NCI-H345 (cell line): ENCODE measurements at regions not wholly inside any gene's neighbourhood (a gene's known extent, or its start where the extent isn't known, plus 50 kb on each side); places are given as distances from the start of the nearest gene placed in this dataset.

Experiments used
- DNase-seq: peaks from one replicate; lab custom pipeline; 2025; lab: John Stamatoyannopoulos, UW

DNA sequence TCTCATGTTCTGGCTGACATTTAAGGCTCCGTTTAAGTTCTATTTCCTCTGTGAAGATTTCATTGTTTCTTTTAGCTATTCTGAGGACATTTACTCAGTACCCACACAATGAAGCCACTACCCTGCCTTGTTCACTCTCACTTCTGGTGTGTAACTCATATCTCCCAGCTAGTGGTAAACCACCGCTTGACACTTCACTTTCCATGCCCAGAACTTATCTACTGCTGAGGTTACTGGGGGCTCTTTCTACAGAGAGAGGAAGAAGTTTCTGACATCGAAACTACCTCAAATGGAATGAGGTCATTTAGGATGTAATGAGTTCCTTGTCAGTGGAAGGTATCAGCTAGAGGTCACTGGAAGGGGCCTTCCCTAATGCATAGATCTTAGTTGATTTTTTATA is 501.5 kb downstream of the DMAC1 start:
- DNase-seq = no peak

DNA sequence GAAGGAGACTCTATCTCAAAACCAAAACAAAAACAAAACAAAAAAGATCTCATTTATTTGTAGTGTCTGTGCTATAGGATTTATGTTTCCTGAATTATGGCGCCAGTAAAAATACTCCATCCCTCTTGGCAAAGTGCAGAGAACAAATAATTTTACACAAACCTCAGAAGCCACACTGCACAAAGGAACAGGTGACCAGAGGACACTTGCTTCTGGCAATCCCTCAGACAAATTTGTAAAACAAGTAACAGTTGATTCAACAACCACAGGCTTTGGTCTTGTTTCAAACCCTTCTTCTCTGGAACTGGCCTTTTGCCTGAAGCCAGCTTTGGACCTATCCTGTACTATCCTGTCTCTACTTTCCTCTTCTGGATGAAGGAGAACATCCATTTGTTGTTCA is 502.1 kb downstream of the DMAC1 start:
- DNase-seq = no peak

DNA sequence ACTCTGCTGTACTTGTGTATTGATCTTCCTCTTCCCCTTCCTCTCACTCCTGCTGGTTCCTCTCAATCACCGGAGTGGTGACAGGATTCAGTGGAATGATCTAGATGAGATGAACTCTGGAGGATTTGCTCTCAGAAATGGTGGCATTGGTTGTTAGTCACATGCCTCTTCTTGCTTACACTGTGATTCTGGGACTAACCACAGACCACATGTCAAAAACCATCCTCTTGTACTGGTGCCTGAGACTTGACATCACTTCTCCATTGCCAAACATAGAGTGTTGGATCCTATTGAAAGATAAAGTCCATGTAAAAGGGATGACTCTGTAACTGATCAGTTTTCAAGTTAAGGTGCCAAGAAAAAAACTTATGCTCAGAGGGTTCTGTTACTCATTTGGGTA is 506.5 kb downstream of the DMAC1 start:
- no peak for DNase-seq

DNA sequence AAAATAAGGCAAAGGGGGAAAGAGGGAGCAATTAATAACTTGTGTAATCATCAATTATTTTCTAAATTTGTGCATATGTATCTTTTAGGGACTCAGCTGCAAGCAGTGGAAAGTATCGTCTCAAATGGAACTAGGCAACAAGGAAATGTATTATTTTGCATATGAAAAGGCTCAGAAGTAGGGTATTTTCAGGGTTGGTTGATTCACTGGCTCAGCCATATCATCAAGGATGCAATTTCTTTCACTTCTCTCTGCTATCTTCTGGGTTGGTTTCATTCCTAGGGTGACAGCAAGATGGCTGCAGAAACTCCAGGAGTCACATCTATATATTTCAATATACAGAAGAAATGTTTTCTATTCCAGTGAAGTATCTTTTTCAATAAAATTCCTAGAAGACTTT is 509.8 kb downstream of the DMAC1 start:
- DNase-seq = no peak

DNA sequence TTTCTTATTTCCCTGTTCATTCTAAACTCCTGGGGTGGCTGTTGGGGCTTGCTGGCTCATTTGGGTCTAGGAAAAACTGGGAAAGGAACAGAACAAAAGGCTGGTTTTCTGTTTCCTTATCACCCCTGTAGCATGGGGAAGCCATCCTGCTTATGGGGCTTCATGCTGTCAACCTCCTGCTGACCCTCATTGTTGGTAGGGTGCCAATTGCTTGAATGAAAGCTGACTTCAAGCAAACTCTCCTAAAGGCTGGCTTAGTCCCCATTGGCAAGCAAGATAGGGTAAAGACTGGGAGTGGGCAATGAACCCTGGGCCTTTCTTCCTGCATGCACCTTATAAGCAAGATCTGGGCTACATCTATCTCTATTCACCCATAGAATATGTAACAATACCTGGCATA is 511.6 kb downstream of the DMAC1 start:
- DNase-seq = peak; percentile 27

DNA sequence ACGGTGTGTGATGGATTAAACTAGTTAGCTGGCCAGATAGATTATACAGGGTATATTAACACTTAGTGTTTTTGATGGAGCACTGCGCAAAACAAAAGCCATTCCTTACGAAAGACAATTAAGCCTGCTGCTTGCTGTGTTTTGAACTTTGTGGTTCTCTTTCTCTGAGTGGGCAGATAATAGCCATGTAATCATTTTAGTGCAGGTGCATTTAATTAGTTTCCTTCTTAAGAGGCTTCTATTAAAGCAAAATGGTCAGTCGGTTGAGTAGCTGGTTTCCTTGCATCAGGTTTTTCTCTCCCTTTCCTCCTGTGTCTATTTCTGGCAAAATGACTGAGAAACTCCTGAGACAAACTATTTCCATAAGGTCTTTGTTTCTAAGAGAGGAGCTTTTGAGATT is 512.5 kb downstream of the DMAC1 start:
- DNase-seq = no peak

DNA sequence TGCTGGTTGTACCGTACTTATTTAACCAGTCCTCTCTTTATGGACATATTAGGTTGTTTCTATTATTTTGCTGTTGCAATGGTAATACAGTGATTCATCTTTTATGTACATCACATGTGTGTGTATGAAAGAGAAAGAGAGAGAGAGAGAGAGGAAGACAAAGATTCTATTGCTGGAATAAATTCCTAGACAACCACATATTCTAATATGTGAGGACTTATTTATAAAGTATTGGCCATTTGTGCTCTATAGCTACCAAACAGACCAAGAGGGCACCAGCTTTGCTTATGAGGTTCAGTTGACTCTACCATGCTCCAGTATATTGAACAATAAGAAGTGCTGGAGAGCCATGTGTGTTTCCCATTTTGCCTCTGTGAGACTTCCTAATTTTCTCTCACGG is 513.5 kb downstream of the DMAC1 start:
- DNase-seq = no peak

DNA sequence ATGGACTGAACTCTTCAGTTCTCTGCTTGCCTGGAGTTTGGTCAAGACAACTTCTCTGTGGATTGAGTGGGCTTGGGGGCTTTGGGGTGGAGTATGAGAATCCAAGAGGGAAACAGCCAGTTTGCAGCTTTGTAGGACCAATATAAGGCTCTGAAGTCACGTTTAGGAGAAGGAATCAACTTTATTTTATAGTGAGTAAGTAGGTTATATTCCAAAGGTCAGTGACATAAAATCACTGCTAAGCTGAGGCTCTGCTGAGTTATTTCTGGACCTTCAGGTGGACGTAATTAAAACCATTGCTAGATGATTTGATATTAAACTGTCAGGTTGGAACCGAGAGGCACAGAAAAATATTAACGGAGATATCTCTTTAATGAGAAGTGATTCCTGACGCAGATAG is 514.4 kb downstream of the DMAC1 start:
- DNase-seq = no peak

DNA sequence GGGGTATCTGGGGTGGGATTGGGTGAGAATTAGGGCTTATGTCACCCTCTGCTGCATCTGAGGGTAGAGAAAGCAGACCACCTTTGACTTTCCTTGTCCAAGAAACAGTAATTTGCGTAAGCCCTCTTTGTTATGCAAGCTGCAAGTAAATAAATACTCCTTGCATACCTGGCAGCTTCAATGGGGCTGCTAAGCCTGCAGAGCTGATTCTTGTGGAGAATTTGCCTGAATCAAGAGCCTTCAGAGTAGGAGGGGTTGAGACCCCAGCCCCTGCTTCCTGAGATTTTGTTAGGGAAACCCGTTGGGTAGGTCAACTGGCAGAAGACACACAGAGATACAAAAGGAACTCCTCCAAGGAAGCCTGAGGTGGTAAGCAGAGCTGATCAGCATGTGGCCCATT is 515.1 kb downstream of the DMAC1 start:
- DNase-seq = no peak

DNA sequence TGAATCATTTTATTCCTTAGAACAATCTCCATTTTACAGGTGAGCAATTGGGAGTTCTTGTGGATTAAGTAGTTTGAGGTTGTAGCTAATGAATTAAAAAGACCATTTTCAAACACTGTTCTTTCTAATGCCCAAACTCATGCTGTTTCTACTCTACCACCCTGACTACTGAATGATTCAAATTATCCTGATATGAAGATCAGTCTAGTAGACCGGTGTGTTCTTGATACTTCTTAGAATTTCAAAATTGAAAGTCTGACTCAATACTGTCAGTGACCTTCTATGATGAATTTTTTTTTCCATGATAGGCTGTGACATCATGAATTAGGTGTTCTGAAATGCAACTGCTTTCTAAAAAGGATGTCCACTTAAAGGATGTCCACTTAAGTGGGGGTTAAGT is 515.5 kb downstream of the DMAC1 start:
- no peak for DNase-seq

DNA sequence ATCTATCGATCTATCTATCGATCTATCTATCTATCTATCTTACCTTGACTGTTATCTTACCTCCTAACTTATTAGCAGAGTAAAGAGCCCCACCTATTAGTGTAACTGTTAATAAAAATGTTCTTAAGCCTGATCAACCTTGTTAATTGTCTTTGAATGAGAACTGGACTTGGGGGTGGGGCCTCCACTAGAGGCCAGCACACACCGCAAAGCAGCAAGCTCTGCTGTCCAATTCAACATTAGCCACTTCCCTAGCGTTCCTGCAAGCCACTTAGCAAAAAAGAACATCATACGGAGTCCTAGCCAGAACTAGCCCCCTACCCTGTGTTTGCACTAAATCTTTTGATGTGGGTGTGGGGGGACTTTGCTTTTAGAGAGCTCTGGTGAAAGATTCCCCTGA is 515.8 kb downstream of the KDM4C start:
- no peak for DNase-seq

DNA sequence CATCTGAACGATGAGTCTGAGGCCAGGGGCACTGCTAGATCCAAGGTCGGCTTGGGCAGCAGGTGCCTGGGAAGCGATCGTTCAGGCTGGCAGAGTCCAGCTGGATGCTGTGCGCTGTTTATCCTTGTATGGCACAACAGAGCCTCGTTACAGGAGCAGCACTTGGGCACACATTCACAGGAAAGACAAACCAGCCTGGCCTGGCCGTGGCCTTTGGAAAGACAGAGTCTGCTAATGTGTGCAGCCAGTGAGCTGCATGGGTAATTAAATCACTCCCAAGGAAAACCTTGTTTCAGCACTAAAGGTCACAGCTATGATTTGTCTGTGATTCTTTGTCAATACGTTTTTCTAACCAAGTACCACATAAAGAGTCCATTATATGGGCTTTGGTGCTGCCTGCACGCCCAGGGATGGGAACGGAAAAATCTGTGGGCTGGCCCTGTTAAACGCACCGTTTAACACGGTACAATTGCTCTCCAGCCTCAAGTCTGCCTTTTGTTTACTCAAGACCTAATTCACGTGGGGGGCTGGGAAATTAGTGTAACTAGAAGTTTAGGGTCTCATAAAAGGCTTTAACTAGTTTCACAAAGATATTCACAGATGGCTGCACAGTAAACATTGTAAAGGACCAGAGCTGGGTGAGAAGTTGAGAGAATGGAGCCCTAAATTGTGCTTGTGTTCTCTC is 509.3 kb downstream of the KDM4C start:
- peak; percentile 83 for DNase-seq

DNA sequence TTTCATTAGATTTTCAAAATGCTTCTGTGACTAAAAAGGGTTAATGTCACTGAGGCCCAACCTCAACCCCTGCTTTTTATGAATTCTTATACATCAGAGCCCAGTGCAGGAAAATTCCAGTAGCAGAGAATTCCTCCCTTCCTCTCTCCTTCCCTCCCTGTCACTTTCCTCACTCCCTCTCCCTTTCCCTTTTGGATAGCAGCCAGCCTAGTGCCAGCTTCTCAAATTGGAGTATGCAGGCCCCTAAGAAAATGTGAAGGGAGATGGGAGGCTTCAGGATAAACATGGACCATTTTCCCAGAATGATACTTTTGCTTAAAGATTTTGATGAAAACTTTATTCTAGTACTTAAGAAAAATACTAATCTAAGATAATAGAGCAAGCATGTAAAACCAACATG is 507.4 kb downstream of the KDM4C start:
- peak; percentile 6 for DNase-seq

DNA sequence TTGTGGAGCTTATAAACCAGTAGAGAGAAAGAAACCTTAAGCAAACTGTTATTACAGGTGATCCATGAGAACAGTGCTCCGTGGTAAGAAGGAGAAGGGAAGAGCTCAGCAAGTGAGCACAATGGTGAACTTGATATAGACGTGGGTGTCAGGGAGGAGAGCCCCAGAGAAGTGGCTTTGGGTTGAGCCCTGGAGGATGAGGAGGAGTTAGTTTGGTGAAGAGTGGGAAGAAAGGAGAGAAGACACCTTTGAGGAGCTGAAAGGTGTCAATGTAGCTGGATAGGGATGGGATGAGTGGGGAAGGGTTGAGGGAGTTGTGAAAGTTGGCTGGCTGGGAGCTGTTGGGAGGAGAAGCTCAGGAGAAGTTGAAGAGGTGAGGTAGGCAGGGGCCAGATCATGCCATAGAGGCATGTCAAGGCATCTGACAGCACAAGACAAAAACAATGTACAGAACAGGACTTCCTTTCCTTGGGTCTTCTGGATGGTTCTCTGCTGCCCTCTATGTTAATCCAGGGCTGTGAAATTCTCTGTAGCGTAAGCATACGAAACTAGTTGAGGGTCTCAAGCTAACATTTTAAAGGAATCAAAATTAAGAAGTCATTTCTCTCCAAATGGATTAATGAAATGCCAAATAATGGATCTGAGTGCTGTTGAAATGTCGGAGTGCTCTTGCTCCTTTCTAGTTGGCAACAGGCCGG is 501.9 kb downstream of the KDM4C start:
- no peak for DNase-seq

DNA sequence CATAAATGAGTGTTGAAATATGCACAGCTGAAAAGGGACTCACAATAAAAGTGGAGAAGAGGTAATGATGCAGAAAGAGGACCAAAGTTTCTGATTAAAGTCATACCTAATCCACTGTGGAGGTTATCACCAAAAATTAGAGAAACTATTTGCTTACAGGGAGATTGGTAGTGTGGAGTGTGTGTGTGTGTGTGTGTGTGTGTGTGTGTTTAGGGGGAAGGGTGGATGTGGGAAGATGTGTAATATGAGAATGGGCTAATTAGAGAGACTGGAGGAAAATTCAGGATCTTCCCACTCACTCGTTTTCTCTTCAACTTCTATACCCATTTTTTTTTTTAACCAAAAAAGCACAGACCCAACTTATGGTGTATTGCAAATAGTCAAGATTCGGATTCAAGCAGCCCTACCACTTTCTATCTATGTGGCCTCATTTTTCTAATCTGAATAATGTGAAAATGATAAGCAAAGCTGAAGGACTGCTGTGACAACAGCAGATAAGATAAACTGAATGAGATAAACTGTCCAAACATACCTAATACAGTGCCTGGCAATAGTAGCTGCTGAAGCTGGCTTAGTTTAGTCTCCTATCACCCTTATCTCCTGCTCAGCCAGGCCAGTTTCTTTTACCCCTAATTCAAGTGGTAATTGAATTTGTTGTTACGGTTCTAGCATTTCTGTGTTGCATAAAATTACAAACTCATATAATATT is 501.1 kb downstream of the KDM4C start:
- DNase-seq = no peak

DNA sequence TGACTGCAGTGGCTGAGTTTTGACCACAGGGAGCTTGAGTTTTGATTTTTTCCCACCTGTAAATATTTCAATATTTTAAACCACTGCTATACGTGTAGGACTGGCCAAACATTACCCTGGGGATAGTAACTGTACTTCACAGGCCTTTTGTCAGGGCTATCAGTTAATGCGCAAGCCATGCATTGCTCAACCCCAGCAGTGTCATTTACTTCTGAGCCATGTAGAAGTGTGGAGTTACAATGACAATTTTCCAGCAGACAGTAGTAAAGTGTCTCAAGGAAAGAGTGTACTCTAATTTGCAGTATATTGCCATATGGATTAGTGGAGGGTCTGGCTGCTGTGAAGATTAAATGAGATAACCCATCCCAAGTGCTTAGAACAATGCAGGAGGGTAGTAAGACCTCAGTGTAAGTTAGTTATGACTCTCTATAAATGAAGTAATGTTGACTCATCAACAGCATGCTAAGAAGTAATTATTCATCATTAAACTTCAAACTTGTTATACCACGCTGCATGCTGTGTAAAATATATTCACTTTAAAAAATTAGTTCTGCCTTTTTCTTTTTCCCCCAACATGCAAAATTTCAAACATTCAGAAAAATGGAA is 489.2 kb downstream of the KDM4C start:
- no peak for DNase-seq

DNA sequence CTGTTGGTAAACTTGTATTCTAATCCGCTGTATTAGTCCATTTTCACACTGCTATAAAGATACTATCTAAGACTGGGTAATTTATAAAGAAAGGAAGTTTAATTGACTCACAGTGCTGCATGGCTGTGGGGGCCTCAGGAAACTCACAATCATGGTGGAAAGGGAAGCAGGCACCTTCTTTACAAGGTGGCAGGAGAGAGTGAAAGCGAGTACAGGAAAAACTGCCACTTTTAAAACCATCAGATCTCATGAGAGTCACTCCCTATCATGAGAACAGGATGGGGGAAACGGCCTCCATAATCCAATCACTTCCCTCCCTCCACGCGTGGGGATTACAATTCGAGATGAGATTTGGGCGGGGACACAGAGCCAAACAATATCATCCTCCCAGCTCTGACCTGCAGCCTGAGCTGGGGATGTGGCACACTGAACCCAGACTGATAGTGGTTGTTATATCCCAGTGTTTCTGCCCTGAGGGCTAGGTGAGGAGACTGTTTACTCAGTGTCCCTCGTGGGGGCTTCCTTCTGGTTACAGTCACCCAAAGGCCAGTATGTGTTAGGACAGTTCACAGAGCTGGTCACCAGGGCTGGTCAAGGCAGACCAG is 488.3 kb downstream of the KDM4C start:
- no peak for DNase-seq

DNA sequence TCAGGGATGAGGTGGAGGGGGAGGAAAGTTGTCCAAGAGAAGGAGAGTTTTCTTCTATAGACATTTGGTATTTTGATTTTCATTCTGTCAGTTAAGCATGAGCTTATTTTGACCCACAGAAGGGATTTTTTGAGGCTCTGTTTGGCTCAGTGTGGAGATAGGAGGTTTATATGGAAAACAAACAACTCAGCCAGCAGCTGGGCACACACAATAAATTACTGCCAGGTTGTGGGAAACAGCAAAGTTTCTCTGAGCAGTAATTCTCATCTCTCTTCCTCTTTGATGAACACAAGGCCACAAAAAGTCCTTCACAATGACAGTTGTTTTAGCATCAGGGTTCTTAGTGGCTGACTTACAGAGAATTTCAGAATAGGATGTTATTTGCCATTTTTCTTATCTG is 486.1 kb downstream of the KDM4C start:
- no peak for DNase-seq

DNA sequence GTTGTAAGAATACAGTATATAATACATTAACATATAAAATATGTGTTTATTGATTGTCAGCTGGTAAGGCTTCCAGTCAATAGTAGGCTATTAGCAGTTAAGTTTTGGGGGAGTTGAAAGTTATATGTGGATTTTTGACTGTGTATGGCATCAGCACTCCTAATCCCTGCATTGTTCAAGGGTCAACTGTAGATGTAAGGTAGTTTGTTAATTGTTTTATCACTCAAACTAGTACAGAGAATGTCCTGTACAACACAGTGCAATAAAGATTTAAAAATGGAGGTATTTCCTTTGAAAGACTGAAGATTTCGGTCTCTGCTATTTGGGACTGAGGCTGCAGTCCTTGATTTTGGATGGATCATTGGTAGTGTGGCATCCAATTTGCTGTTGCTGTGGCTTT is 484.4 kb downstream of the KDM4C start:
- no peak for DNase-seq

DNA sequence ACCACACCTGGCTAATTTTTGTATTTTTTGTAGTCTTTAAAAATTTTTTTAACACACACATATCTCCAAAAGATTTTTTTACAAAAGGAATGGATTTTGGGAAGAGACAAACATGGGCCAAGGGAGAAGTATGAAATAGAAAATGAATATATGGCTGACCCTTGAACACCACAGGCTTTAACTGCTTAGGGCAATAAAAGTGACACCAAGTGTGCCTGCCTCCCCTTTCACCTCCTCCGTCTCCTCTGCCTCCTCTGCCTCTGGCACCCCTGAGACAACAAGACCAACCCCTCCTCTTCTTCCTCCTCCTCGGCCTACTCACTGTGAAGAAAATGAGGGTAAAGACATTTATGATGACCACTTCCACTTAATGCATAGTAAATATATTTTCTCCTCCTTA is 483.9 kb downstream of the KDM4C start:
- no peak for DNase-seq

DNA sequence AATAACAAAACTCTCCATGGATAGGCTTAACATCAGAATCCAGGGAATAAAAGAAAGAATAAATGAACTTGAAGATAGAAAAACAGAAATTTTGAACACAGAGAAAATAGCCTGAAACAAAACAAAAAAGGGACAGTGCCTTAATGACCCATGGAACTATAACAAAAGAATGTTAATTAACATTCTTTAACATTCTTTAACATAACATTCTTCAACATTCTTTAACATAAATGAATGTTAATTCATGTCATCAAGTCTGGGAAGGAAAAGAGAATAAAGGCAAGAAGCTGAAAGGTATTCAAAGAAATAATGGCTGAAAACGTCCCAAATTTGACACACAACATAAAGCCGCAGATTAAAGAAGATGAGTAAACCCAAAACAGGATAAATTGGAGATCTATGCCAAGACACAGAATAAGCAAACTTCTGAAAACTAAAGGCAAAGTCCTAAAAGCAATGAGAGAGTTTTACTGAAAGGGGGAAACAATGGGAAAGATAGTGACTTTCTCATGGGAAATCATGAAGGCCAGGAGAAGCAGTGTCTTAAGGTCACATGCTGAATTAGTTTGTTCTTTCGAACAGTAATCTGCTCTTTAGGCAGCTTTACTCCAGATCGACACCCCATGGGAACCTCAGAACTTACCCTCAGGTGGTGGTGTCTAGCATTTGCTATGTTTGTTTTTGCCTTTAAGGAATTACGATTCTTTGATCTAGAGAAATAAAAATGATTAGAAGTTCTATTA is 483.0 kb downstream of the KDM4C start:
- no peak for DNase-seq

DNA sequence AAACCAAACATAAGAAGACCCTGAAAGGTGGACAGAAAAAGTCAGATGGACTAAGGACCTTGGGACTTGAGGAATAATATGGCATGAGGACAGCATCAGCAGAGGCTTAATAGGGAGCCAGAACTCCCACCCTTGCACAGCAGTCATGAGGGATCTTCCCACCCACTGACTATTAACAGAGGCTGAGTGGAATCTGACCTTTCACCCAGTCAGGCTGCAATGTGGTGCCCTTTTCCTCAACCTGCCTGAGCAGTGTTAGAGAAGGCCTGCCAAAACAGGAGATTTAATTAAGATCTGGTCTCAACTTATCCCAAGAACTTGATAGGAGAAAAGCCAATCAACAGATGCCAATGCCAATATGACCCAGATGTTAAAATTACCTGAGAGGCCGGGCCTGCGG is 481.9 kb downstream of the KDM4C start:
- DNase-seq = no peak
